Neutrophil (primary cell): ENCODE measurements at regions not wholly inside any gene's neighbourhood (a gene's known extent, or its start where the extent isn't known, plus 50 kb on each side); places are given as distances from the start of the nearest gene placed in this dataset.
"Not testable (repeated sequence)": the region's sequence is repeated elsewhere in the genome, so short reads cannot be mapped to it uniquely, and the experiment has no call there.

ENCODE experiments used
- H3K27ac ChIP-seq: fragments of 200-600 bp; sonication (generic); 2 replicates; pipeline ENCODE4 v1.5.1; 2016; ENCODE audit warnings: mild to moderate bottlenecking, moderate library complexity
- H3K27me3 ChIP-seq: fragments of 200-600 bp; sonication (generic); 2 replicates; pipeline ENCODE4 v1.6.0; 2016; ENCODE audit warnings: mild to moderate bottlenecking
- H3K36me3 ChIP-seq: fragments of 200-600 bp; sonication (generic); 2 replicates; pipeline ENCODE4 v1.5.1; 2017
- H3K4me1 ChIP-seq, 2 experiments: fragments of 200-600 bp in 1 of 2; sonication (generic) in 1 of 2; 1 replicate in 1 of 2; 2 replicates in 1 of 2; pipeline versions ENCODE4 v1.5.1 to v1.6.1; 2013 to 2016; ENCODE audit warnings: low read depth in 1 of 2, low read length in 1 of 2, mild to moderate bottlenecking in 1 of 2, moderate library complexity in 1 of 2; ENCODE audit not compliant: control insufficient read depth in 1 of 2, insufficient read depth in 1 of 2
- H3K4me3 ChIP-seq, 2 experiments: fragments of 200-600 bp in 1 of 2; sonication (generic) in 1 of 2; 1 replicate in 1 of 2; 2 replicates in 1 of 2; pipeline ENCODE4 v1.5.1; 2013 to 2016; ENCODE audit warnings: low read depth in 1 of 2, low read length in 1 of 2, mild to moderate bottlenecking in 1 of 2, moderate library complexity in 1 of 2
- H3K9me3 ChIP-seq: fragments of 200-600 bp; sonication (generic); 2 replicates; pipeline ENCODE4 v1.5.1; 2016
- CTCF ChIP-seq: fragments of 200-600 bp; sonication (generic); IDR thresholded peaks from 2 replicates; pipeline ENCODE4 v1.5.1; 2016; ENCODE audit warnings: antibody characterized with exemption

GRCh38 chr4:84263415-84263814 is 235.7 kb downstream of the NKX6-1 start:
- H3K27me3 ChIP-seq = no peaks in the 10 kb centered on the region
- H3K36me3 ChIP-seq = no peaks in the 10 kb centered on the region
- no peak overlapping the region for H3K27ac ChIP-seq
- H3K4me3 ChIP-seq = no peak overlapping the region
- H3K9me3 ChIP-seq = no peaks in the 10 kb centered on the region
- H3K4me1 ChIP-seq = no peaks in the 10 kb centered on the region
- TF ChIP-seq CTCF = no peak

GRCh38 chr4:84260495-84260894 is 238.6 kb downstream of the NKX6-1 start:
- H3K9me3 ChIP-seq = no peaks in the 10 kb centered on the region
- H3K27me3 ChIP-seq = no peaks in the 10 kb centered on the region
- no peaks in the 10 kb centered on the region for H3K36me3 ChIP-seq
- H3K4me1 ChIP-seq = no peaks in the 10 kb centered on the region
- no peak overlapping the region for H3K4me3 ChIP-seq
- no peak for TF ChIP-seq CTCF
- H3K27ac ChIP-seq = no peak overlapping the region

DNA sequence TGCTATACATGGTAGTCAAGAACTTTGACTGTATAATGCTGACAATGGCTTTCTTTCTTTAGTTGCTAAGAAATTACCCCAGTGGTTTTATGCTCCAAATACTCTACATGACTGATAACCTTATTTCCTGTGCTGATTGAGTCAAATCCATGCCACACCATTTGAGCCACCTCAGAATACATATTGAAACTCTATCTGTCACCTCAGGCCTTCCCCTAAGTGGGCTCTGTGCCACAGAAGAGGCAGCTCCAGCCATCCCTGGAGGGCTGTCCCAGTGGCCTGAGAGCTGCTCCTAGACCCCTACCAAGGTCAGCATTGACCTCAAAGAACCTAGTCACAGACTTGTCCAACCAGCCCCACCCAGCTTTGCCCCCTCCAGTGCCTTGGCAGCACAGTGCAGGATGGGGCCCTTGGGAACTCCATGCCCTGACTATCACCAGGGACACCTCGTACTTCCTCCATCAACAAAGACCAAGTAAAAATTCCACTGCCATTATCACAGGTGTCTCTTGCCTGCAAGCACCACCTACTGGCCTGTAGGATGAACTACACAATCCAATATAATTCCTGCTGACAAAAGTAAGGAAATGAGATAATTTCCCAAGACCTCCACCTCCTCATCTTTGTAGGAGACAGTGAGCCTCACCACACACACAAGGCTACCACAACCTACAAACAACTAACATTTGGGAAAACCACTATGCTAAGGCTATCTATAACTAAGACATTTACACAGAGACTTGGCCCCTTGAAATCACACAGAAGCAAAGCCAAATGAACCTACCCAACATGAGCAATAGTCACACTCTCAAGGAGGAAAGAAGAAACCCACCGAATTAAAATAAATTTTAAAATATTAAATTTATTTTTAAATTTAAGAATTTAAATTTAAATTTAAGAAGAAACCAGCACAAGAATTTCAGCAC is 239.9 kb downstream of the NKX6-1 start:
- TF ChIP-seq CTCF = no peak
- Histone ChIP-seq H3K27ac (no peak overlapping the region), H3K4me3 (no peak overlapping the region), H3K27me3 (no peaks in the 10 kb centered on the region), H3K4me1 (no peaks in the 10 kb centered on the region), H3K36me3 (no peaks in the 10 kb centered on the region), H3K9me3 (no peaks in the 10 kb centered on the region)

DNA sequence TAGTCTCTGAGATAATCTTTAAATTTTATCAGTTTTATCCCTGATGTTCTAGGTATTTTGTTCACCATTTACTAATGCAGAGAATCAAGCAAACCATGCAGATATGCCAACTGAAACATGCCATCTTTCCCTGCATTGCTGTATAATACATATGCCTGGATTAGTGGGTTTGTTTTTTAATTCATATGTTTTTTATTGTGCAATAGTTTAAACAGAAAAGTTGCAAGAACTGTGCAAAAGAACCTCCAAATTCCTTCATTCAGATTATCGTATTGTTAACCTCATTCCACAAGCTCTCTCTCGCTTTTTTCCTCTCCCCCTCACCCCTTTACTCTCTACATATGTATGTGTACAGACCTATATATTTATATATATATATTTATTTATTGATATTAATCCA is 244.6 kb downstream of the NKX6-1 start:
- no peak for TF ChIP-seq CTCF
- H3K36me3 ChIP-seq = no peaks in the 10 kb centered on the region
- no peaks in the 10 kb centered on the region for H3K27me3 ChIP-seq
- no peaks in the 10 kb centered on the region for H3K4me1 ChIP-seq
- H3K4me3 ChIP-seq = no peak overlapping the region
- H3K9me3 ChIP-seq = no peaks in the 10 kb centered on the region
- no peak overlapping the region for H3K27ac ChIP-seq

- no peak overlapping the region for H3K27ac ChIP-seq
- no peaks in the 10 kb centered on the region for H3K36me3 ChIP-seq
- H3K4me1 ChIP-seq = no peaks in the 10 kb centered on the region
- H3K27me3 ChIP-seq = no peaks in the 10 kb centered on the region
- no peak overlapping the region for H3K4me3 ChIP-seq
- H3K9me3 ChIP-seq = no peaks in the 10 kb centered on the region
- TF ChIP-seq CTCF = no peak
Measured at GRCh38 chr4:84249521-84249920, 249.6 kb downstream of the NKX6-1 start.

DNA sequence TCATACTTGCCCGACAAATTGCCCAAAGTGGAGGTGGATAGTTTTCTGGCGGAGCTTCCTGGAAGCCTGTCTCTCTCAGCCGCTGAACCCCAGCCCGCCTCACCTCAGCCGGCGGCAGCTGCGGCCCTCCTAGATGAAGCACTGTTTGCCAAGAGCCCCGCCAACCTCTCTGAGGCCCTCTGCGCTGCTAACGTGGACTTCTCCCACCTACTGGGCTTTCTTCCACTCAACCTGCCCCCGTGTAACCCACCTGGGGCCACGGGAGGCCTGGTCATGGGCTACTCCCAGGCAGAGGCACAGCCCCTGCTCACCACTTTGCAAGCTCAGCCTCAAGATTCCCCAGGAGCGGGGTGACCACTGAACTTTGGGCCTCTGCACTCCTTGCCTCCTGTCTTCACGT is 254.1 kb downstream of the NKX6-1 start:
- H3K9me3 ChIP-seq, H3K4me1 ChIP-seq, H3K27me3 ChIP-seq, H3K27ac ChIP-seq, H3K36me3 ChIP-seq, H3K4me3 ChIP-seq: not testable (repeated sequence)

- H3K4me1 ChIP-seq, H3K36me3 ChIP-seq, H3K4me3 ChIP-seq, H3K27me3 ChIP-seq, H3K27ac ChIP-seq, H3K9me3 ChIP-seq: not testable (repeated sequence)
Measured at GRCh38 chr4:84244346-84244801, 254.7 kb downstream of the NKX6-1 start.
